ENCODE measurements at regions not wholly inside any gene's neighbourhood (a gene's known extent, or its start where the extent isn't known, plus 50 kb on each side); places are given as distances from the start of the nearest gene placed in this dataset.

DNA sequence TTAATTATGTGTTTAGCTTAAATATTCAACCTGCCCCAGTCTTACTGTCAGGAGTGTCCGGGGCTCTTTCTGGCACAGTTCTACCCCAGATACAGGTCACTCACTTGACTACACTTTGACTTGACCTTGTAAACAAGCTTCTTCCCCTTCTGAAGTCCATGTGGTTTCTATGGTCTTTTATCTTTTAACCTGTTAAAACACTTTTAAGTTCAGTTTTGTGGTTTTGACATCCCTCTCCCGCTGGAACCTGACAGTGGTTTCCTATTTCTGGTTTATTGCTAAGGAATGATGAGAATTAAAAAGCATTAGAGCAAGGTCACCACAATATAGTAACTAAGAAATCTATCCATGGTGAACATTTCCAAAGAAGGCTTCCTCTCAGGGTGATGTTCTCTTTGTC lies 300.1 kb downstream of the TMEM167A start:
- Histone ChIP-seq H3K27ac (ENCODE audit: low read length) (no peak overlapping the region), H3K27me3 (ENCODE audit: insufficient read depth, low read length, poor library complexity) (no peaks in the 10 kb centered on the region), H3K4me2 (ENCODE audit: insufficient read depth, low read length) (no peak overlapping the region), H3K4me3 (ENCODE audit: low read depth in 1 of 2, low read length in 2 of 2) (no peak overlapping the region), H3K36me3 (ENCODE audit: insufficient read depth, low read length) (no peaks in the 10 kb centered on the region), H3K9me3 (ENCODE audit: insufficient read depth, low read length, severe bottlenecking) (no peaks in the 10 kb centered on the region), H4K20me1 (ENCODE audit: insufficient read depth, low read length) (no peaks in the 10 kb centered on the region), H2AFZ (ENCODE audit: low read depth, low read length) (no peak overlapping the region), H3K4me1 (ENCODE audit: insufficient read depth, low read length) (peaks cover 18% of the 10 kb centered on the region), H3K79me2 (ENCODE audit: insufficient read depth, low read length) (no peaks in the 10 kb centered on the region), H3K9ac (ENCODE audit: low read depth, low read length) (no peak overlapping the region)
- peak; percentile 70 for ATAC-seq (ENCODE audit: insufficient read depth, low read depth)
- peak; percentile 15 for DNase-seq
- no peak for TF ChIP-seq EZH2 (IDR thresholded peaks at IDR 0.05; ENCODE audit: borderline replicate concordance, low read depth, low read length, severe bottlenecking)
- no peak for TF ChIP-seq CTCF (IDR thresholded peaks at IDR 0.05; ENCODE audit: borderline replicate concordance, extremely low read depth, low read length, poor library complexity, severe bottlenecking)

DNA sequence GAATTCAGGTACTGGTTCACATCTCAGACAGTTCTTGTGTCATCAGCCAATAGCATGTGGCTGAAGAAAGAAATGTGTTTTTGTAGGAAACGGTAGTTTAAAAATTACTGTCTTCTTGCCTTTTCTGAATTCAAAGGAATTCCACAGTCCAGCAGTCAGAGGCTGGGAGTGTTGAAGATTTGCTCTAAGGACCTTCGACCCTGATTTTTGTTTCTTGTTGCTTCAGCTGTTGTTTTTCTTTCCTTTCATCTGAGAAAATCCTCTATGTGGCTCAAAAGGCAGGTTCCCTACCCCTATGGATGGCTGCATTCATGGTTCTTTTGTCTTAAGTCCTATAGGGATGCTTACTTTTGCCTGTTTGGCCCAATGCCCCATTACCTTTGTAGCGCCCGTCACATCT lies 304.9 kb downstream of the TMEM167A start:
- Histone ChIP-seq H3K27me3 (ENCODE audit: insufficient read depth, low read length, poor library complexity) (no peaks in the 10 kb centered on the region), H4K20me1 (ENCODE audit: insufficient read depth, low read length) (no peaks in the 10 kb centered on the region), H3K27ac (ENCODE audit: low read length) (no peak overlapping the region), H2AFZ (ENCODE audit: low read depth, low read length) (no peak overlapping the region), H3K4me3 (ENCODE audit: low read depth in 1 of 2, low read length in 2 of 2) (no peak overlapping the region), H3K9ac (ENCODE audit: low read depth, low read length) (no peak overlapping the region), H3K4me2 (ENCODE audit: insufficient read depth, low read length) (no peak overlapping the region), H3K36me3 (ENCODE audit: insufficient read depth, low read length) (no peaks in the 10 kb centered on the region), H3K79me2 (ENCODE audit: insufficient read depth, low read length) (no peaks in the 10 kb centered on the region), H3K4me1 (ENCODE audit: insufficient read depth, low read length) (peaks cover 9% of the 10 kb centered on the region), H3K9me3 (ENCODE audit: insufficient read depth, low read length, severe bottlenecking) (peaks cover 16% of the 10 kb centered on the region)
- no peak for DNase-seq
- ATAC-seq (ENCODE audit: insufficient read depth, low read depth): no peak
- TF ChIP-seq EZH2 (IDR thresholded peaks at IDR 0.05; ENCODE audit: borderline replicate concordance, low read depth, low read length, severe bottlenecking) (no peak), CTCF (IDR thresholded peaks at IDR 0.05; ENCODE audit: borderline replicate concordance, extremely low read depth, low read length, poor library complexity, severe bottlenecking) (no peak)

DNA sequence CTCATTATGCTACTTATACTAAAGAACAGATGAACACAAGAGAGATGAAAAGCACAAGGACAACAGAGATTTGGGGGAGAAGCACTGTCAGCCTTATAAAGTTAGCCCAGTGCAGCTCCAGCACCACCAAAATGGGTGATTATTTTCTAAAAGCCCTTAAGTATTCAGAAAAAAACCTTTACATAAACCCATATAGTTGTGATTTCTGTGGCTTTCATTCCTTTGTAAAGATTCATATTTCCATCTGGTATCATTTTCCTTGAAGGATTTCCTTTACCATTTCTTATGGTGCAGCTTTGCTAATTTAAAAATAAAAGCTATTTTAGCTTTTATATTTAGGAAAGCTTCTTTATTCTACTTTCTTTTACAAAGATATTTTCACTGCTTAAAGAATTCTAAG lies 311.0 kb downstream of the TMEM167A start:
- ATAC-seq (ENCODE audit: insufficient read depth, low read depth): no peak

More for the DNA sequence above, 311.0 kb downstream of the TMEM167A start:
- H3K4me2 ChIP-seq (ENCODE audit: insufficient read depth, low read length): no peak overlapping the region
- no peak overlapping the region for H3K4me3 ChIP-seq (ENCODE audit: low read depth in 1 of 2, low read length in 2 of 2)
- no peaks in the 10 kb centered on the region for H3K4me1 ChIP-seq (ENCODE audit: insufficient read depth, low read length)
- no peaks in the 10 kb centered on the region for H4K20me1 ChIP-seq (ENCODE audit: insufficient read depth, low read length)
- no peak overlapping the region for H3K9ac ChIP-seq (ENCODE audit: low read depth, low read length)
- no peaks in the 10 kb centered on the region for H3K27me3 ChIP-seq (ENCODE audit: insufficient read depth, low read length, poor library complexity)
- H3K79me2 ChIP-seq (ENCODE audit: insufficient read depth, low read length): no peaks in the 10 kb centered on the region
- peaks cover 17% of the 10 kb centered on the region for H3K9me3 ChIP-seq (ENCODE audit: insufficient read depth, low read length, severe bottlenecking)
- no peak for TF ChIP-seq CTCF (IDR thresholded peaks at IDR 0.05; ENCODE audit: borderline replicate concordance, extremely low read depth, low read length, poor library complexity, severe bottlenecking)
- no peak for TF ChIP-seq EZH2 (IDR thresholded peaks at IDR 0.05; ENCODE audit: borderline replicate concordance, low read depth, low read length, severe bottlenecking)
- H2AFZ ChIP-seq (ENCODE audit: low read depth, low read length): no peak overlapping the region
- DNase-seq: no peak
- H3K27ac ChIP-seq (ENCODE audit: low read length): no peak overlapping the region
- H3K36me3 ChIP-seq (ENCODE audit: insufficient read depth, low read length): no peaks in the 10 kb centered on the region

Data from DND-41 (cell line).